ENCODE measurements at regions not wholly inside any gene's neighbourhood (a gene's known extent, or its start where the extent isn't known, plus 50 kb on each side); places are given as distances from the start of the nearest gene placed in this dataset.

GRCh38 chr3:164673738-164674137 lies 404.6 kb downstream of the SI start:
- Mint-ChIP-seq H3K9me3 (ENCODE audit: low read depth, unreplicated experiment) (peaks cover 3% of the 10 kb centered on the region), H3K36me3 (ENCODE audit: insufficient read depth, unreplicated experiment) (no peaks in the 10 kb centered on the region), H3K27me3 (ENCODE audit: unreplicated experiment) (no peaks in the 10 kb centered on the region), H3K4me1 (ENCODE audit: low read depth, unreplicated experiment) (no peaks in the 10 kb centered on the region), H3K27ac (ENCODE audit: unreplicated experiment) (no peak overlapping the region), H3K4me3 (ENCODE audit: low read depth, unreplicated experiment) (no peak overlapping the region)
- BruUV-seq (replicated peaks) = no TSS peak
- peak; percentile 15 for DNase-seq
- intact Hi-C loops (cut with micrococcal nuclease; ENCODE audit: unreplicated experiment) = loop anchor here (5.0 kb wide), 1 partner anchor 514 kb away; no protein-coding TSS in a partner anchor
- TF ChIP-seq CTCF (IDR thresholded peaks at IDR 0.05; ENCODE audit: unreplicated experiment) = peak; percentile 34
- CTCF ChIA-PET = interaction anchor here (0.8 to 1.0 kb wide), 2 partner anchors 12 to 178 kb away, joined by 3 read pairs; no protein-coding TSS in a partner anchor

- CTCF ChIA-PET = no interaction called here
- Mint-ChIP-seq H3K36me3 (ENCODE audit: insufficient read depth, unreplicated experiment) (no peaks in the 10 kb centered on the region), H3K4me1 (ENCODE audit: low read depth, unreplicated experiment) (no peaks in the 10 kb centered on the region), H3K27ac (ENCODE audit: unreplicated experiment) (no peak overlapping the region), H3K4me3 (ENCODE audit: low read depth, unreplicated experiment) (no peak overlapping the region), H3K27me3 (ENCODE audit: unreplicated experiment) (no peaks in the 10 kb centered on the region), H3K9me3 (ENCODE audit: low read depth, unreplicated experiment) (no peaks in the 10 kb centered on the region)
- no peak for DNase-seq
- no peak for TF ChIP-seq CTCF (IDR thresholded peaks at IDR 0.05; ENCODE audit: unreplicated experiment)
- intact Hi-C loops (cut with micrococcal nuclease; ENCODE audit: unreplicated experiment) = no loop called here
- BruUV-seq (replicated peaks) = no TSS peak
Observed at GRCh38 chr3:164658125-164658524, 420.2 kb downstream of the SI start.

DNA sequence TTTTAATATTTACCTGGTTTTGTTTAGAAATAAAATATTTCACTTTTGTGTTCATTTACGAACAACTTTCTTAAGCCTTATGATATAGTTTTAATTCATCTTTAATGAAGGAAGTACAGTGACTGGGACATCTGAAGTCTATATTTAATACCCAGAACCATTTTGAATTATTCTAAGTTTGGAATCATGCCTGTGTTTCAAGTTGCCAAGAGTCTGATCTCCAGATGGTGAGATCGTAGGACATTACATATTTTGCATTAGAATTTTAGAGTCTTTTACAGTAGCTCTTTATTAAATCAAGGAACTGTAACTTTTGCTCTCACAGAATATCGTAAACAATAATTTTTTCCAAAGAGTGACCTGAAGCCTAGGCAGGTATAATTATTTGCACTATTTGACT lies 420.7 kb downstream of the SI start:
- Mint-ChIP-seq H3K9me3 (ENCODE audit: low read depth, unreplicated experiment) (no peaks in the 10 kb centered on the region), H3K27me3 (ENCODE audit: unreplicated experiment) (no peaks in the 10 kb centered on the region), H3K4me3 (ENCODE audit: low read depth, unreplicated experiment) (no peak overlapping the region), H3K4me1 (ENCODE audit: low read depth, unreplicated experiment) (no peaks in the 10 kb centered on the region), H3K36me3 (ENCODE audit: insufficient read depth, unreplicated experiment) (no peaks in the 10 kb centered on the region), H3K27ac (ENCODE audit: unreplicated experiment) (no peak overlapping the region)
- BruUV-seq (replicated peaks) = no TSS peak
- no peak for DNase-seq
- CTCF ChIA-PET = no interaction called here
- TF ChIP-seq CTCF (IDR thresholded peaks at IDR 0.05; ENCODE audit: unreplicated experiment) = no peak
- intact Hi-C loops (cut with micrococcal nuclease; ENCODE audit: unreplicated experiment) = no loop called here

DNA sequence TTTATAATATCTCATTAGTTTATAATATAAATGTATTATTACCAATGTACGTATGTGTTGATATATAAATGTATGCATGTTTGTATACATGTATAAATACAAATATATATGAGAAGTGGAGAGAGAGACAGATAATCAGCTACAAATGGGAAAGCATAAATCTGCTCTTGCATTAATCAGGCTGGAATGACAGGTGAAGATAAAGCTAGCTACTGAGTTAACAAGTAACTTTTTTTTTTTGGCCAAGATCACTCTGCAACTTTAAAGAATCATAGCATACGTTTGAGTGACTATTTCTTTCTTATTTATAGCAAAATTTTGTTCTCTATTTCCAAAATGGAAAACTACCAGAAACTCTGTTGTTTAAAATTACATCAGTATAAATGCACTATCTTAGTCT lies 422.8 kb downstream of the SI start:
- CTCF ChIA-PET = no interaction called here
- no peak for TF ChIP-seq CTCF (IDR thresholded peaks at IDR 0.05; ENCODE audit: unreplicated experiment)
- Mint-ChIP-seq H3K36me3 (ENCODE audit: insufficient read depth, unreplicated experiment) (no peaks in the 10 kb centered on the region), H3K4me3 (ENCODE audit: low read depth, unreplicated experiment) (no peak overlapping the region), H3K27ac (ENCODE audit: unreplicated experiment) (no peak overlapping the region), H3K4me1 (ENCODE audit: low read depth, unreplicated experiment) (no peaks in the 10 kb centered on the region), H3K9me3 (ENCODE audit: low read depth, unreplicated experiment) (peaks cover 9% of the 10 kb centered on the region), H3K27me3 (ENCODE audit: unreplicated experiment) (no peaks in the 10 kb centered on the region)
- no TSS peak for BruUV-seq (replicated peaks)
- DNase-seq = no peak
- intact Hi-C loops (cut with micrococcal nuclease; ENCODE audit: unreplicated experiment) = no loop called here

All from Calu3 (cell line).